Activated T-helper 17 cell treated with anti-CD3 and anti-CD28 coated beads, Interleukin-2, amount 50 U/mL, for 72 hours (primary cell): ENCODE measurements at regions not wholly inside any gene's neighbourhood (a gene's known extent, or its start where the extent isn't known, plus 50 kb on each side); places are given as distances from the start of the nearest gene placed in this dataset.
A peak's percentile ranks its signal among the peaks of the same experiment; 100 is the strongest.
"Not testable (repeated sequence)": the region's sequence is repeated elsewhere in the genome, so short reads cannot be mapped to it uniquely, and the experiment has no call there.

Source experiments
- ATAC-seq: fragments of 150-1000 bp; cut with Tn5 transposase; replicated peaks from 2 replicates; pipeline ENCODE4 v1.10.0; 2021; ENCODE audit warnings: mild to moderate bottlenecking, moderate library complexity
- H3K27ac Mint-ChIP-seq: one replicate; pipeline ENCODE4 v1.8.0; 2022; ENCODE audit warnings: mixed read lengths
- H3K27me3 Mint-ChIP-seq: one replicate; pipeline ENCODE4 v1.8.0; 2022; ENCODE audit warnings: mixed read lengths
- H3K36me3 Mint-ChIP-seq: one replicate; pipeline ENCODE4 v1.8.0; 2022; ENCODE audit warnings: low read depth, mild to moderate bottlenecking, mixed read lengths
- H3K4me1 Mint-ChIP-seq: one replicate; pipeline ENCODE4 v1.8.0; 2022; ENCODE audit warnings: mixed read lengths
- H3K4me3 Mint-ChIP-seq: one replicate; pipeline ENCODE4 v1.8.0; 2022; ENCODE audit warnings: mild to moderate bottlenecking, mixed read lengths
- H3K9me3 Mint-ChIP-seq: one replicate; pipeline ENCODE4 v1.8.0; 2022; ENCODE audit warnings: mixed read lengths

DNA sequence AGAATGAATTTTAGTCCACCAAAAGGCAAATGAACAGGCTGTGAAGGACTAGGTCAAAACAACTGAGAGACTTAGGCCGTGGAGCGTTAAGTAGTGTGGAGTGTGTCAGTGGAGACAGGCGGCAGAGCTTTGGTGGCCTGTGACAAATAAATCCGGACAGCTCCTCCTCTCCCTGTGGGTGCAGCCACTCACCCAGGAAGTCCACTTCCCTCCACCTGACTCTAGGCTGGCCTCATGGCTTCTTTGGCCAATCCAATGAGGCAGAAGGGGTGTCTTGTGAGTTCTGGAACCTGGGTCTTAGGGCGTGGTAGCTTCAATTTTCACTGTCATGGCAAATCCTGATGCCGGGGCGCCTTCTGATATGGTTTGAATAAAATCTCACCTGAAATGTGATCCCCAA lies 180.9 kb upstream of the C14orf180 start:
- no peaks in the 10 kb centered on the region for H3K27me3 Mint-ChIP-seq
- H3K4me3 Mint-ChIP-seq = no peak overlapping the region
- peaks cover 31% of the 10 kb centered on the region for H3K4me1 Mint-ChIP-seq
- no peaks in the 10 kb centered on the region for H3K36me3 Mint-ChIP-seq
- H3K27ac Mint-ChIP-seq = peak overlapping the region; percentile 13
- ATAC-seq = no peak
- peaks cover 9% of the 10 kb centered on the region for H3K9me3 Mint-ChIP-seq

DNA sequence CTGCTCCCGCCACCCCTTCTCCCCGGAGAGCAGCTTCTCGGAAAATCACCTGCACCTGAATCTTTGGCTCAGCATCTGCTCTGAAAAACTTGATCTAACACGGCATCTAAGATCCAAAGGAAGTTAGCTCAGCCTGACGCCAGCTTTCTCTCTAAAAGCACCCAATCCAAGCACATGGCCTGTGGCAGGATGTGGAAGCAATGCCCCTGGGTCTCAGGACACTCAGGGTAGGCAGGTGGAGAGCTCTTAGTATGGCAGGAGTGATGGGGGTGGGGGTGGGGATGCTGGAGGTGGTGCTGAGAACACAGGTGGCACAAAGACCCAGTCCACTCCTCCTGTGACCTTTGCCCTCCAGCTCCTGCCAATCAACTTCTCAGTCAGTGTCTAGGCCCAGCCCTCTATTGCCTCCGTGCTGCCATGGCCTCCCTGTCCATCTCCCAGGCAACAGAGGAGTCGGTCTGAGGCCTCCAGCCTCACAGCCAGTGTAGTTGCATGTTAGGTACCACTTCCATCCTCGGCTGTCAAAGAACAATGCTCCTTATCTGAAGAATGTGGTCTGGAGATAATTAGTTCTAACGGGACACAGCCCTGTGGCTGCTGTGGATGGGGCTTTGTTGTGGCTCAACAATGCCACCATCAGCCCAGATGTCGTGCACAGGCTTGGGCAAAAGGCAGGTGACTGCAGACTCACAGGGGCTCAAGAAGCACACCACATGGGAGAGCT lies 180.0 kb upstream of the C14orf180 start:
- Mint-ChIP-seq H3K9me3 (peaks cover 9% of the 10 kb centered on the region), H3K4me3 (no peak overlapping the region), H3K27ac (peak overlapping the region; percentile 13), H3K36me3 (no peaks in the 10 kb centered on the region), H3K27me3 (no peaks in the 10 kb centered on the region), H3K4me1 (peaks cover 23% of the 10 kb centered on the region)
- ATAC-seq = peak; percentile 39

DNA sequence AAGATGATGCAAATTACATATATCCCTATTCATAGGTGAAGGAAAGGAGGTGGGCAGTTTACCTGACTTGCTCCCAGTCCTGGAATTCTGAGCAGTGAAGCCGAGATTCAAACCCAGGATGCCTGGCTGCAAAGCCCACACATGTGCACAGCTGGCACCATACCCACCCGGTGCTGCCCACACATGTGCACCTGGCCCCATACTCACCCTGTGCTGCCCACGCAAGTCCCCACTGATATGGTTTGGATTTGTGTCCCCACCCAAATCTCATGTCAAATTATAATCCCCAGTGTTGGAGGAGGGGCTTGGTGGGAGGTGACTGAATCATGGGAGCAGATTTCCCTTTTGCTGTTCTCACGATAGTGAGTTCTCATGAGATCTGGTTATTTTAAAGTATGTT lies 179.2 kb upstream of the C14orf180 start:
- ATAC-seq = no peak
- Mint-ChIP-seq H3K4me3 (no peak overlapping the region), H3K9me3 (peaks cover 9% of the 10 kb centered on the region), H3K27ac (no peak overlapping the region), H3K27me3 (no peaks in the 10 kb centered on the region), H3K36me3 (no peaks in the 10 kb centered on the region), H3K4me1 (peaks cover 16% of the 10 kb centered on the region)

DNA sequence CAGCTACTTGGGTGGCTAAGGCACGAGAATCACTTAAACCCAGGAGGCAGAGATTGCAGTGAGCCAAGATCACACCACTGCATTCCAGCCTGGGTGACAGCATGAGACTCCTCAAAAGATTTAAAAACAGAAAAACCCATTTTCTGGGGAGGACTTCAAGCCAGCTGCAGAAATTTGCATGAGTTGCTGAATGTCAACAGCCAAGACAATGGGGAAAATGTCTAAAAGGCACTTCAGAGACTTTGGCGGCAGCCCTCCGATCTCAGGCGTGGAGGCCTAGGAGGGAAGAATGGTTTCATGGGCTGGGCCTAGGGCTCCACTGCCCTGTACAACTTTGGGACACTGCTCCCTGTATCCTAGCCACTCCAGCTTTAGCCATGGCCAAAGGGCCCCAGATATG lies 177.8 kb upstream of the C14orf180 start:
- ATAC-seq = no peak
- Mint-ChIP-seq H3K4me1 (peaks cover 11% of the 10 kb centered on the region), H3K9me3 (peaks cover 9% of the 10 kb centered on the region), H3K27ac (no peak overlapping the region), H3K4me3 (no peak overlapping the region), H3K27me3 (no peaks in the 10 kb centered on the region), H3K36me3 (no peaks in the 10 kb centered on the region)

DNA sequence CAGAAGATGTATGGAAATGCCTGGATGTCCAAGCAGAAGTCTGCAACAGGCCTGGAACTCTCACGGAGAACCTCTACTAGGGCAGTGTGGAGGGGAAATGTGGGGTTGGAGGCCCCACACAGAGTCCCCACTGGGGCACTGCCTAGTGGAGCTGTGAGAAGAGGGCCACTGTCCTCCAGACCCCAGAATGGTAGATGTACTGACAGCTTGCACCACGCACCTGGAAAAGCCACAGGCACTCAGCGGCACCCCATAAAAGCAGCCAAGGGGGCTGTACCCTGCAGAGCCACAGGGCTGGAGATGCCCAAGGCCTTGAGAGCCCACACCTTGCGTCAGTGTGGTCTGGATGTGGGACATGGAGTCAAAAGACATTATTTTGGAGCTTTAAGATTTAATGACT lies 177.3 kb upstream of the C14orf180 start:
- not testable (repeated sequence) for ATAC-seq, H3K4me3 Mint-ChIP-seq, H3K27ac Mint-ChIP-seq, H3K27me3 Mint-ChIP-seq, H3K36me3 Mint-ChIP-seq, H3K9me3 Mint-ChIP-seq
- peaks cover 11% of the 10 kb centered on the region for H3K4me1 Mint-ChIP-seq

DNA sequence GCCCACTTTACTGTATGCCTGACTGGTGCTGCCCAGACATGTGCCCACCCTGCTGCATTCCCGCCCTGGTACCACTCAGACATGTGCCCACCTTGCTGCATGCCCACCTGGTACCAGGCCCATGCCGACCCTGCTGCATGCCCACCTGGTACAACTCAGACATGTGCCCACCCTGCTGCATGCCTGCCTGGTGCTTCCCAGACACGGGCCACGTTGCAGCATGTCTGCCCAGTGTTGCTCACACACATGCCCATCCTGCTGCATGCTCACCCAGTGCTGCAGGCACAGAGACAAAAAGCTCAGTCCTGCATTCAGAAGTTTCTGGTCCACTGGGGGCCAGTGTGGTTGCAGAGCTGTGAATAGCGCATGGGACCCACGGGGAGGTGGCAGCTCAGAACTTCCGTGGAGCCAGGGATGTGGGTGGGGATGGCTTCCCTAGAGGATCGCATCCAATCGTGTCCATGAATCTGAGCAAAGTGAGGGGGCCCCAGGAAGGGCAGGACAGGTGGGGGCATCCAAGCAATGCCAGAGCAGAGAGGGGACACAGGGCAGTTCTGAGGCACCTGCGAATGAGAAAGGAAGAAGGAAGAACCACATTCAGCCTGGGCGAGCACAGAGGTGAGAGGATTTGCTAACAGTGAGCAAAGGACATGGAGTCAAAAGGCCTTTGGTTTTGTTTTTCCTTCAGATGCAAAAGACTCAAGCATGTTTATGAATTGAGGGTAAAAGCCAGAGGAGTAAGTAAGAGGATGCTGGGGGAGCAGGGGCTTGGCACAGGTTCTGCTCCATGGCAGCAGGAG lies 175.9 kb upstream of the C14orf180 start:
- Mint-ChIP-seq H3K36me3 (no peaks in the 10 kb centered on the region), H3K27me3 (no peaks in the 10 kb centered on the region), H3K4me3 (no peak overlapping the region), H3K27ac (no peak overlapping the region), H3K4me1 (peaks cover 11% of the 10 kb centered on the region), H3K9me3 (peaks cover 4% of the 10 kb centered on the region)
- no peak for ATAC-seq

DNA sequence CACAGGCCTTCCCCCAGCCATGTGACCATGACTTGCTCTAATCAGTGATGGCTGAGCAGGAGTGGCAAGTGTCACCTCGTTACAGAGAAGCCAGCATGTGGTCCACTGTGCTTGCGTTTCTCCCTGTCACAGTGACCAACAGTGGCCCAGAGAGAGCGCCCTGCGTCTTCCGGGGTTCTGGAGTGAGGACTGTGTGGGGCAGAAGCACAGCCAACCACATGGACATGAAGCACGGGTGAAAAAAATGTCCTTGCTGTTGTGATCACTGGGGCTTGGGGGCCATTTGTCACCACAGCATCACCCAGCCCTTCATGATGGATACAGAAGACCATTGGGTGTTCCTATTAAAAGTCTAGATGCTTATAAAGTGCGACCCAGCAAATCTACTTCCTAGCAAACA lies 174.6 kb upstream of the C14orf180 start:
- no peak for ATAC-seq
- no peak overlapping the region for H3K27ac Mint-ChIP-seq
- H3K27me3 Mint-ChIP-seq = no peaks in the 10 kb centered on the region
- H3K4me1 Mint-ChIP-seq = peaks cover under 1% of the 10 kb centered on the region
- peaks cover 9% of the 10 kb centered on the region for H3K9me3 Mint-ChIP-seq
- H3K36me3 Mint-ChIP-seq = no peaks in the 10 kb centered on the region
- no peak overlapping the region for H3K4me3 Mint-ChIP-seq

DNA sequence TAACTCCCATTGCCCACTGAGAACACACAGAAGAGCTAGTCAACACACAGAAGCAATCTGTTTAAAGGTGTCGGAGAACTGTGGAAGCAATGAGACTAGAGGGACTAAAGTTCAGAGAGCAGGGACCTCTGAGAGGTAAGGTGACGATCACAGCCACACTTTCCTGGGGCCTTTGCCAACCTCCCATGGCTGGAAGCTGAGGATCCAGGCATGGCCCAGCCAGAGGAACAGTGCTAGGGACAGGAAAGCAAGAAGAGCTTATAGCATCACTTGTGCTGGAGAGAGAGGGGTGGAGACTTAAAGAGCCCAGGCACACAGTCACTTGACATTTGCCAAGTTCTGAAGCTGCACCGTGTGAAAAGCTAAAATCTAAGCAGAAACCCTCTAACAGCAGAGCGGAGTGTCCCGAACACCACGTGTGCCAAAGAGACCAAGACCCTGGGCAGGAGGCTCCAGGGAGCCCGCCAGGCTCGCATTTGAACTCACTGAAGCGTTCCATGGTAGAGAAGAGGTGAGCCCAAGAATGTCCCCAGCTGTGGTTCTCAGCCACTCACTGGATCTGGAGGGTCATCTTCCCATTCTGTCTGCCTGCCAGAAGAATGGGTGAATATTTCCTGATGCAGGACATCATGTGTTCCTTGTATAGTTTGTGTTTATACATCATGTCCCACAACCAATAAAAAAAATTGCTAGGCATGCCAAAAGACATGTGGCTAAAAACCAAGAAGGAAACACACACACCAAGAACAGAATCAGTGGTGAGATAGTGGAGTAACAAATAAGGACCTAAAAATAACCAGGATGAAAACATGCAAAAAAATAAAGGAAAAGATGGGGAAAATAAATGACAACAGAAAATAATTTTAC lies 174.0 kb upstream of the C14orf180 start:
- H3K9me3 Mint-ChIP-seq = peaks cover 9% of the 10 kb centered on the region
- ATAC-seq = no peak
- H3K4me1 Mint-ChIP-seq = no peaks in the 10 kb centered on the region
- H3K27me3 Mint-ChIP-seq = no peaks in the 10 kb centered on the region
- no peaks in the 10 kb centered on the region for H3K36me3 Mint-ChIP-seq
- H3K4me3 Mint-ChIP-seq = no peak overlapping the region
- H3K27ac Mint-ChIP-seq = no peak overlapping the region

DNA sequence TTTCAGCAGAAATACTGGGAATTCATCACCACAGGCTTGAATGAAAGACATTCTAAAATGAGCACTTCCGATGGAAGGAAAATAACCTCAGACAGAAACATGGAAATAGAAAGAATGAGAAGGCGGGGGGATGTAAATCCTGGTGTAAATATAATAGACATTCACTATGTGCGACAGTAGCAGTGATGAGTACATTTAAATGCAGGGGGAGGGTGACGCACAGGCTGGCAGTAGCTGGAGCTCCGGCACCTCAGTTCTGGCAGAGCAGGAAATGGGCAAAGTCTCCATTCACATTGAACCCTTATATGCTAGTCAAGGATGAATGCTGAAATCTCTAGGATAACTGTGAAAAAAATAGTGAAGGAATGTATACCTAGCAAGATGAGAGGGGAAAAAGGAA lies 172.7 kb upstream of the C14orf180 start:
- Mint-ChIP-seq H3K4me3 (no peak overlapping the region), H3K4me1 (no peaks in the 10 kb centered on the region), H3K9me3 (peaks cover 9% of the 10 kb centered on the region), H3K27ac (no peak overlapping the region), H3K27me3 (no peaks in the 10 kb centered on the region), H3K36me3 (no peaks in the 10 kb centered on the region)
- no peak for ATAC-seq

DNA sequence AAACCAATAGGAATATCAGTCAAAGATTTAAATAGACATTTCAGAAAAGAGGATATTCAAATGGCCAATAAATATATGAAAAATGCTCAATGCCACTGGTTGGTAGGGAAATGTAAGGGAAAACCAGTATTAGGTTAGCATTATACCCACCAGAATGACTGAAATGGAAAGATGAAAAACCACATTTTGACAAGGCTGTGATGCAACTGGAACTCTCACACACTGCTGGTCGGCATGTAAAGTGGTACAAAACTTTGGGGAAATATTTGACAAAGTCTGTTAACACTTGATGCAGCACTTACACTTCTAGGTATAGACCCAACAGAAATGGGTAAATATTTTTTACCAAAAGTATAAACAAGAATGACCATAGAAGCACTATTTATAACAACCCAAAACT lies 163.2 kb upstream of the C14orf180 start:
- no peak overlapping the region for H3K4me3 Mint-ChIP-seq
- no peak overlapping the region for H3K27ac Mint-ChIP-seq
- peaks cover 19% of the 10 kb centered on the region for H3K27me3 Mint-ChIP-seq
- no peaks in the 10 kb centered on the region for H3K4me1 Mint-ChIP-seq
- no peaks in the 10 kb centered on the region for H3K9me3 Mint-ChIP-seq
- no peak for ATAC-seq
- H3K36me3 Mint-ChIP-seq = no peaks in the 10 kb centered on the region

DNA sequence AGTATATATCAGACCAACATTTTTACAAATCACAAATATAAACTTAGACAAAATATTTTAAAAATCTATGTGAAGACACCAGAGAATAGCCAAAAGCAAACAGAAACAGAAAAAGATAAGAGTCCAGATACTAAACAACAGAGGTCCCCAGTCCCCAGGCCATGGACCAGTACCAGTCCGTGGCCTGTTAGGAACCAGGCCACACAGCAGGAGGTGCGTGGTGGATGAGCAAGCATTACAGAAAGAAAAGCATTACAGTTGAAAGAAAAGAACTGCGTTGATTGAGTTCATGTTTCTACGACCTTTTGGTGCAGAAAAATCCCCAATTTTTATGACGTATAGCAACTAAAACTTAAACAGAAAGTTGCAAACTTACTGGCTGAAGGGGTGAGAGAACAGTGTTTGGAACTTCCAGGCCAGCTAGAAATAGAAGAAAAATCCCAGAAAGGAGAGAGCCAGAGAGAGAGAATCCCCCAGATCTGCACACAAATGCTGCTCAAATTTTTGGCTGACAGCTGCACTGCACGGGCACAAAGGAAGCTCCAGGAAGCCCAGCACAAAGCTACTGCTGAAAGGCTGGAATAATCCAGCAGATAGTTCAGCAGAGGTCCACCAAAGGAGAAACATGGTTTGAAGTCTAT lies 159.6 kb upstream of the C14orf180 start:
- H3K36me3 Mint-ChIP-seq = no peaks in the 10 kb centered on the region
- H3K9me3 Mint-ChIP-seq = no peaks in the 10 kb centered on the region
- no peaks in the 10 kb centered on the region for H3K4me1 Mint-ChIP-seq
- no peak overlapping the region for H3K4me3 Mint-ChIP-seq
- H3K27ac Mint-ChIP-seq = no peak overlapping the region
- ATAC-seq = no peak
- peaks cover 13% of the 10 kb centered on the region for H3K27me3 Mint-ChIP-seq

DNA sequence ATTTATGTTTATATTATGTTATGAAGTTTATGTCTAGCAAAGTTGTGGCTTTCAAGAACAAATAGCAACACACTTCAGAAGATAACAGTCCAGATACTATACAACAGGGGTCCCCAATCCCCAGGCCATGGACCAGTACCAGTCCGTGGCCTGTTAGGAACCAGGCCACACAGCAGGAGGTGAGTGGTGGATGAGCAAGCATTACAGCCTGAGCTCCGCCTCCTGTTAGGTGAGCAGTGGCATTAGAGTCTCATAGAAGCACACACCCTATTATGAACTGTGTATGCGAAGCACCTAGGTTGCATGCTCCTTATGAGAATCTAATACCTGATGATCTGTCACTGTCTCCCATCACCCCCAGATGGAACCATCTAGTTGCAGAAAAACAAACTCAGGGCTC lies 159.0 kb upstream of the C14orf180 start:
- not testable (repeated sequence) for H3K4me3 Mint-ChIP-seq, H3K27ac Mint-ChIP-seq, H3K9me3 Mint-ChIP-seq, H3K4me1 Mint-ChIP-seq, H3K36me3 Mint-ChIP-seq, ATAC-seq, H3K27me3 Mint-ChIP-seq

DNA sequence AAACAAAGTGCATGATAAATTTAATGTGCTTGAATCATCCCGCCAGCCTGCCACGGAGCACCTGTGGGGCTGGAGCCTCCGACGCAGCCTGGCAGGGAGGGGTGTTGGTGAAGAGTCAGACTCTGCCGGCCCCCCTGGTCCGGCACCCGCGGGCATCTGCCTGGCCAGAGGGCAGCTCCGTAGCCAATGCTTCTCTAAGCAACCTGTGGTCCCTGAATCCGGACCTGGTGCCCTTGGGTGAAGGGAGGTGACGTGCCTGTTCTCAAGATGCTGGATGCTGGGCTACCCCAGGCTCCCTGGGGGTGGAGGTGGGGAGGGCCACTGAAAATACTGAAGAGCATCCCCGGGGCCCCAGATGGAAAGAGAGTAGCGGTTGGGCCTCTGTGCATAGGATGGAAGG lies 158.6 kb upstream of the C14orf180 start:
- Mint-ChIP-seq H3K4me1 (no peaks in the 10 kb centered on the region), H3K4me3 (no peak overlapping the region), H3K27me3 (peaks cover 4% of the 10 kb centered on the region), H3K27ac (no peak overlapping the region), H3K9me3 (no peaks in the 10 kb centered on the region), H3K36me3 (no peaks in the 10 kb centered on the region)
- no peak for ATAC-seq

DNA sequence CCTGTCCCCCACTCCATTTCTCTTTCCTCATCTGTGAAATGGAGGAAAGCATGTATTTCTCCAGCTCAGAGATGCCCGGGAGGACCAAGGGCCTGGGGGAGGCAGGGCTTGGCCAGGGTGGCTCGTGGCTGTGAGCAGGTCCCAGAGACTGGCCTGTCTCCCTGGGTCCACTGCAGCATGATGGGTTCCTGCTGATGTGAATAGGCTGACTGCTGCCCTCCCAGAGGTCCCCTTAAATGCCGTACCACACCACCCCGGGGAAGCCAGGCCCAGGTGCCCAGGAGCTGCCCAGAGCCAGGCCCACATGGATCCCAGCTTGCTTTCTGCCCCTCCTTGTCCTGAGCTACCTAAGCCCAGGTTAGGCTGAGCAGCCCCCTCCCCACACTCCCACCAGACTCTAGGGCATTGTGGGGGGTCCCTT lies 158.2 kb upstream of the C14orf180 start:
- Mint-ChIP-seq H3K4me3 (no peak overlapping the region), H3K27me3 (peaks cover 4% of the 10 kb centered on the region), H3K36me3 (no peaks in the 10 kb centered on the region), H3K4me1 (no peaks in the 10 kb centered on the region), H3K9me3 (no peaks in the 10 kb centered on the region), H3K27ac (no peak overlapping the region)
- no peak for ATAC-seq
